DND-41 (cell line): ENCODE measurements at regions not wholly inside any gene's neighbourhood (a gene's known extent, or its start where the extent isn't known, plus 50 kb on each side); places are given as distances from the start of the nearest gene placed in this dataset.

Experiments used
- ATAC-seq: fragments of 200-7000 bp; cut with Tn5 transposase; 3 replicates; pipeline ENCODE4 v1.9.1; 2021; ENCODE audit warnings: low read depth; ENCODE audit not compliant: insufficient read depth
- DNase-seq: peaks from one replicate; pipeline ENCODE4 v3.0.0-alpha.2; 2020
- H2AFZ ChIP-seq: 2 replicates; pipeline ENCODE4 v1.6.0; 2012; ENCODE audit warnings: low read depth, low read length
- H3K27ac ChIP-seq: 2 replicates; pipeline ENCODE4 v1.5.1; 2012; ENCODE audit warnings: low read length, inconsistent platforms
- H3K27me3 ChIP-seq: fragments of 200-600 bp; sonication (generic); 2 replicates; pipeline ENCODE4 v1.6.0; 2012; ENCODE audit warnings: low read length, mild to moderate bottlenecking, inconsistent platforms; ENCODE audit not compliant: insufficient read depth, poor library complexity
- H3K36me3 ChIP-seq: 2 replicates; pipeline ENCODE4 v1.5.1; 2012; ENCODE audit warnings: low read length, inconsistent platforms; ENCODE audit not compliant: insufficient read depth
- H3K4me1 ChIP-seq: 2 replicates; pipeline ENCODE4 v1.5.1; 2012; ENCODE audit warnings: mild to moderate bottlenecking, low read length; ENCODE audit not compliant: insufficient read depth
- H3K4me2 ChIP-seq: 2 replicates; pipeline ENCODE4 v1.6.0; 2012; ENCODE audit warnings: mild to moderate bottlenecking, moderate library complexity, low read length, inconsistent platforms; ENCODE audit not compliant: insufficient read depth
- H3K4me3 ChIP-seq, 2 experiments: fragments of 200-600 bp in 1 of 2; shearing (Covaris generic) in 1 of 2; 2 replicates each; pipeline ENCODE4 v1.5.1; 2012 to 2016; ENCODE audit warnings: inconsistent platforms in 2 of 2, low read length in 2 of 2, mild to moderate bottlenecking in 2 of 2, low read depth in 1 of 2, moderate library complexity in 1 of 2
- H3K79me2 ChIP-seq: 2 replicates; pipeline ENCODE4 v1.6.0; 2012; ENCODE audit warnings: low read length, inconsistent platforms; ENCODE audit not compliant: insufficient read depth
- H3K9ac ChIP-seq: 2 replicates; pipeline ENCODE4 v1.6.0; 2012; ENCODE audit warnings: low read depth, mild to moderate bottlenecking, inconsistent platforms, low read length, moderate library complexity
- H3K9me3 ChIP-seq: 2 replicates; pipeline ENCODE4 v1.5.1; 2012; ENCODE audit warnings: low read length, moderate library complexity, mild to moderate bottlenecking, inconsistent platforms; ENCODE audit not compliant: insufficient read depth, severe bottlenecking
- H4K20me1 ChIP-seq: 2 replicates; pipeline ENCODE4 v1.6.0; 2012; ENCODE audit warnings: low read length; ENCODE audit not compliant: insufficient read depth
- EZH2 ChIP-seq: IDR thresholded peaks from 3 replicates; pipeline ENCODE4 v1.6.1; 2012; ENCODE audit warnings: borderline replicate concordance, low read depth, mild to moderate bottlenecking, moderate library complexity, low read length, inconsistent platforms; ENCODE audit not compliant: severe bottlenecking
- TF ChIP-seq, protein P1 (sequence below): IDR thresholded peaks from 2 replicates; pipeline ENCODE4 v1.5.1; 2012; ENCODE audit warnings: borderline replicate concordance, low read length, moderate library complexity, mild to moderate bottlenecking; ENCODE audit not compliant: poor library complexity, severe bottlenecking; ENCODE audit errors: extremely low read depth

DNA sequence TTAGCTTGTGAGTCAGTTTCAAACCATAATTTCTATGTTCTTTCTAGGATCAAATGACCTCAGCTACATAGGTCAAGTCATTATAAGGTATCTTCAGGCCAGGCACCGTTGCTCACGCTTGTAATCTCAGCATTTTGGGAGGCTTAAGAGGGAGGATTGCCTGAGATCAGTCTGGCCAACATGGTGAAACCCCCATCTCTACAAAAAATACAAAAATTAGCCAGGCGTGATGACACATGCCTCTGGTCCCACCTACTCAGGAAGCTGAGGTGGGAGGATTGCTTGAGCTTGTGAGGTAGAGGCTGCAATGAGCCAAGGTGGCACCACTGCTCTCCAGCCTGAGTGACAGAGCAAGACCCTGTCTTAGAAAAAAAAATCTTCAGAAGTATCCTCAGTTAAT, 362.3 kb downstream of the GATA3 start:
- Histone ChIP-seq H4K20me1 (no peaks in the 10 kb centered on the region), H3K9ac (no peak overlapping the region), H3K27me3 (no peaks in the 10 kb centered on the region), H3K36me3 (no peaks in the 10 kb centered on the region), H2AFZ (no peak overlapping the region), H3K79me2 (no peaks in the 10 kb centered on the region), H3K27ac (no peak overlapping the region), H3K4me3 (no peak overlapping the region), H3K4me1 (no peaks in the 10 kb centered on the region), H3K4me2 (no peak overlapping the region), H3K9me3 (no peaks in the 10 kb centered on the region)
- DNase-seq = no peak
- no peak for ATAC-seq
- TF ChIP-seq, protein P1, sequence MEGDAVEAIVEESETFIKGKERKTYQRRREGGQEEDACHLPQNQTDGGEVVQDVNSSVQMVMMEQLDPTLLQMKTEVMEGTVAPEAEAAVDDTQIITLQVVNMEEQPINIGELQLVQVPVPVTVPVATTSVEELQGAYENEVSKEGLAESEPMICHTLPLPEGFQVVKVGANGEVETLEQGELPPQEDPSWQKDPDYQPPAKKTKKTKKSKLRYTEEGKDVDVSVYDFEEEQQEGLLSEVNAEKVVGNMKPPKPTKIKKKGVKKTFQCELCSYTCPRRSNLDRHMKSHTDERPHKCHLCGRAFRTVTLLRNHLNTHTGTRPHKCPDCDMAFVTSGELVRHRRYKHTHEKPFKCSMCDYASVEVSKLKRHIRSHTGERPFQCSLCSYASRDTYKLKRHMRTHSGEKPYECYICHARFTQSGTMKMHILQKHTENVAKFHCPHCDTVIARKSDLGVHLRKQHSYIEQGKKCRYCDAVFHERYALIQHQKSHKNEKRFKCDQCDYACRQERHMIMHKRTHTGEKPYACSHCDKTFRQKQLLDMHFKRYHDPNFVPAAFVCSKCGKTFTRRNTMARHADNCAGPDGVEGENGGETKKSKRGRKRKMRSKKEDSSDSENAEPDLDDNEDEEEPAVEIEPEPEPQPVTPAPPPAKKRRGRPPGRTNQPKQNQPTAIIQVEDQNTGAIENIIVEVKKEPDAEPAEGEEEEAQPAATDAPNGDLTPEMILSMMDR = no peak
- no peak for TF ChIP-seq EZH2

DNA sequence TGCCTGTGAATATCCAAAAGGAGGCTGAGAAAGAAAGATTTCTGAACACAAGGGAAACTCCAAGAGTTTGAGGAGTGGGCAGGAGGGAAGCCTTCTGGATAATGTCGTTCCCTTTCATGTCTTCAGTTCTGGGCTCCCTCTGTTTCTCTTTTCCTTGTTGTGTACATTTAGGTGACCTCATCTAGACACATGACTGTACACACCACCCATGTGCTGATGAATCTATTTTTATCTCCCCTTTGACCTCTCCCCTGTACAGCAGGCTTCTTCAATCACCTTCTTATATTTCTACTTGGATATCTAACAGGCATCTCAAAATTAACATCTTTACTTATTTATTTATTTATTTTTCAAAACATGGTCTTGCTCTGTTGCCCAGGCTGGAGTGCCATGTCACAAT, 363.1 kb downstream of the GATA3 start:
- Histone ChIP-seq H3K9me3 (no peaks in the 10 kb centered on the region), H3K79me2 (no peaks in the 10 kb centered on the region), H3K4me2 (no peak overlapping the region), H3K4me1 (no peaks in the 10 kb centered on the region), H2AFZ (no peak overlapping the region), H3K9ac (no peak overlapping the region), H3K4me3 (no peak overlapping the region), H3K27me3 (no peaks in the 10 kb centered on the region), H4K20me1 (no peaks in the 10 kb centered on the region), H3K36me3 (no peaks in the 10 kb centered on the region), H3K27ac (no peak overlapping the region)
- ATAC-seq = no peak
- DNase-seq = no peak
- no peak for TF ChIP-seq EZH2
- TF ChIP-seq, protein P1 = no peak

DNA sequence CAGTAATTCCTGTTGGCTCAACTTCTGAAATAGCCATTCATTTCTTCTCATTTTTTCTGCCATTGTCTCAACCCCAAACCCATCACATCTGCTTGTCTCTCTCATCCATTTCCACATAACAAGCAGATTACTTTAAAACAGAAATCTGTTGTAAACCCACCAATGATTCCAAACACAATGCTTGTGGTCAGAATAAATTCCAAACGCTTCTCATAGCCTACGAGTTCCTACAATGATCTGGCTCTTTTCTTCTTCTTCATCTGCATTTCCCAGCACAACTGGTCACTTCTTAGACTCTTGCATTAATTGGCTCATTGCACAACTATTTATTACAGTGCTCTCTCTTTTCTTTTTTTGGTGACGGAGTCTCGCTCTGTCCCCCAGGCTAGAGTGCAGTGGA, 364.1 kb downstream of the GATA3 start:
- DNase-seq (no peak), ATAC-seq (no peak)
- Histone ChIP-seq H3K27me3 (no peaks in the 10 kb centered on the region), H3K4me1 (no peaks in the 10 kb centered on the region), H4K20me1 (no peaks in the 10 kb centered on the region), H3K9me3 (no peaks in the 10 kb centered on the region), H2AFZ (no peak overlapping the region), H3K27ac (no peak overlapping the region), H3K4me2 (no peak overlapping the region), H3K36me3 (no peaks in the 10 kb centered on the region), H3K79me2 (no peaks in the 10 kb centered on the region), H3K4me3 (no peak overlapping the region), H3K9ac (no peak overlapping the region)
- TF ChIP-seq, protein P1 = no peak
- no peak for TF ChIP-seq EZH2

DNA sequence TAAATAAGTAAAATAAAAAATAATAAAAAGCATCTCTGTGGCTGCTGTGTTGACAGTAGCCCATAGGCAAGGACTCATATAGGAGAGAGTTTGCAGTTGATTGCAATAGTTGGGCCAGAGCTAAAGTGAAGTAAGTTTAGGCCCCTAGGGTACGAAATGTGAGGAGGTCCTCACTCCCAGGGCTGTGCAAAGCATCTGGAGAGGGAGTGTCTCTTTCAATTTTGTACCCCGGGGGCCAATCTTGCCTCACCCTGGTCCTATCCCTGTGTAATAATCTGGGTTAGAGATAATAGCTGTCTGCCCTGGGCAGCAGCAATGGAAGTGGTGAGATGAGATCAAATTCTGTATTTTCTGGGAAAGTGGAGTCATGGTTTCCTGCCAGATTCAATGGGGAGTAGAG, 365.7 kb downstream of the GATA3 start:
- Histone ChIP-seq H3K4me1 (peaks cover 10% of the 10 kb centered on the region), H3K9ac (no peak overlapping the region), H3K27ac (no peak overlapping the region), H4K20me1 (no peaks in the 10 kb centered on the region), H3K27me3 (no peaks in the 10 kb centered on the region), H3K9me3 (no peaks in the 10 kb centered on the region), H3K4me2 (no peak overlapping the region), H3K79me2 (no peaks in the 10 kb centered on the region), H2AFZ (no peak overlapping the region), H3K4me3 (no peak overlapping the region), H3K36me3 (no peaks in the 10 kb centered on the region)
- no peak for ATAC-seq
- no peak for DNase-seq
- TF ChIP-seq, protein P1 = no peak
- TF ChIP-seq EZH2 = no peak
